ENCODE measurements at regions not wholly inside any gene's neighbourhood (a gene's known extent, or its start where the extent isn't known, plus 50 kb on each side); places are given as distances from the start of the nearest gene placed in this dataset.

DNA sequence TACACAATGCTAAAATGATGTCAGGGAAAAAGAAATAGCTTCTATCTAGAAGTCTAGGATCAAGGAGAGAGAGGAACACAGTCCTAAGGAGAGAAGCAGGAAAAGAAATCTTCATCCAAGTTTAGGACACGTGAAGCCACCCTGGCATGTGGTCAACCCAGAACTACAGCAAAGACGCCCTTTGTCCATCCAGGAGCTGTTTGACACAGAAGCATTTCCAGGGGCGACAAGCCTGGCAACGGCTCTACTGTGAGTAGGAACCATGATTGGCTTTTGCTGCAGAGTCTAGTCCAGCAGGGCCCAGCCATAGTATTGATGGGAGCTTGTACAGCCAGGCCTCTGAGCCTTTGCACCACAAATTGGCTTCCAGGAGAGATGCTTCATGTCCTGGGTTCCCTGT lies 185.4 kb upstream of the RPL38 start:
- TF ChIP-seq, protein P1, sequence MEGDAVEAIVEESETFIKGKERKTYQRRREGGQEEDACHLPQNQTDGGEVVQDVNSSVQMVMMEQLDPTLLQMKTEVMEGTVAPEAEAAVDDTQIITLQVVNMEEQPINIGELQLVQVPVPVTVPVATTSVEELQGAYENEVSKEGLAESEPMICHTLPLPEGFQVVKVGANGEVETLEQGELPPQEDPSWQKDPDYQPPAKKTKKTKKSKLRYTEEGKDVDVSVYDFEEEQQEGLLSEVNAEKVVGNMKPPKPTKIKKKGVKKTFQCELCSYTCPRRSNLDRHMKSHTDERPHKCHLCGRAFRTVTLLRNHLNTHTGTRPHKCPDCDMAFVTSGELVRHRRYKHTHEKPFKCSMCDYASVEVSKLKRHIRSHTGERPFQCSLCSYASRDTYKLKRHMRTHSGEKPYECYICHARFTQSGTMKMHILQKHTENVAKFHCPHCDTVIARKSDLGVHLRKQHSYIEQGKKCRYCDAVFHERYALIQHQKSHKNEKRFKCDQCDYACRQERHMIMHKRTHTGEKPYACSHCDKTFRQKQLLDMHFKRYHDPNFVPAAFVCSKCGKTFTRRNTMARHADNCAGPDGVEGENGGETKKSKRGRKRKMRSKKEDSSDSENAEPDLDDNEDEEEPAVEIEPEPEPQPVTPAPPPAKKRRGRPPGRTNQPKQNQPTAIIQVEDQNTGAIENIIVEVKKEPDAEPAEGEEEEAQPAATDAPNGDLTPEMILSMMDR (IDR thresholded peaks at IDR 0.05): no peak
- TF ChIP-seq POLR2A (IDR thresholded peaks at IDR 0.05): no peak
- TF ChIP-seq EP300 (IDR thresholded peaks at IDR 0.05): no peak
